H9 (cell line): ENCODE measurements at regions not wholly inside any gene's neighbourhood (a gene's known extent, or its start where the extent isn't known, plus 50 kb on each side); places are given as distances from the start of the nearest gene placed in this dataset.

Experiments used
- DNase-seq: peaks from one replicate; pipeline ENCODE4 v3.0.0-alpha.2; 2017
- H2AFZ ChIP-seq: one replicate; pipeline ENCODE4 v1.6.1; 2013; ENCODE audit warnings: mild to moderate bottlenecking, low read length, control low read depth, moderate library complexity
- H2AK5ac ChIP-seq: 2 replicates; pipeline ENCODE4 v1.6.1; 2013; ENCODE audit warnings: low read length, control low read depth, mixed read lengths; ENCODE audit not compliant: insufficient read length
- H2BK120ac ChIP-seq: one replicate; pipeline ENCODE4 v1.6.1; 2013; ENCODE audit warnings: low read depth, mild to moderate bottlenecking, low read length, control low read depth, inconsistent platforms; ENCODE audit not compliant: poor library complexity, severe bottlenecking
- H2BK12ac ChIP-seq: 2 replicates; pipeline ENCODE4 v1.6.1; 2013; ENCODE audit warnings: low read length, control low read depth, mixed read lengths, low read depth; ENCODE audit not compliant: insufficient read length
- H2BK15ac ChIP-seq: 2 replicates; pipeline ENCODE4 v1.6.1; 2013; ENCODE audit warnings: low read depth, low read length, control low read depth
- H2BK20ac ChIP-seq: one replicate; pipeline ENCODE4 v1.6.1; 2013; ENCODE audit warnings: low read depth, mild to moderate bottlenecking, low read length, control low read depth, inconsistent platforms; ENCODE audit not compliant: poor library complexity, severe bottlenecking
- H2BK5ac ChIP-seq: 2 replicates; pipeline ENCODE4 v1.6.1; 2013; ENCODE audit warnings: low read length, control low read depth, mixed read lengths; ENCODE audit not compliant: insufficient read length
- H3K14ac ChIP-seq: 2 replicates; pipeline ENCODE4 v1.6.1; 2013; ENCODE audit warnings: low read length, control low read depth; ENCODE audit not compliant: insufficient read depth
- H3K18ac ChIP-seq: 2 replicates; pipeline ENCODE4 v1.6.1; 2013; ENCODE audit warnings: low read depth, mild to moderate bottlenecking, mixed read lengths, low read length, control low read depth; ENCODE audit not compliant: insufficient read length
- H3K23ac ChIP-seq: 2 replicates; pipeline ENCODE4 v1.6.1; 2013; ENCODE audit warnings: low read length, control low read depth, mixed read lengths, low read depth; ENCODE audit not compliant: insufficient read length
- H3K23me2 ChIP-seq: 2 replicates; pipeline ENCODE4 v1.6.1; 2013; ENCODE audit warnings: low read depth, mild to moderate bottlenecking, mixed read lengths, low read length, control low read depth; ENCODE audit not compliant: insufficient read length, poor library complexity, severe bottlenecking
- H3K27ac ChIP-seq: 2 replicates; pipeline ENCODE4 v1.5.1; 2013; ENCODE audit warnings: low read length, control low read depth, mixed read lengths, low read depth; ENCODE audit not compliant: insufficient read length
- H3K27me3 ChIP-seq: 2 replicates; pipeline ENCODE4 v1.6.1; 2013; ENCODE audit warnings: low read length, control low read depth, inconsistent platforms; ENCODE audit not compliant: insufficient read depth
- H3K4ac ChIP-seq: 2 replicates; pipeline ENCODE4 v1.6.1; 2013; ENCODE audit warnings: low read depth, mild to moderate bottlenecking, control low read depth, inconsistent platforms, low read length, moderate library complexity
- H3K4me1 ChIP-seq: 2 replicates; pipeline ENCODE4 v1.6.1; 2013; ENCODE audit warnings: low read length, control low read depth, inconsistent platforms; ENCODE audit not compliant: insufficient read depth
- H3K4me2 ChIP-seq: 2 replicates; pipeline ENCODE4 v1.6.1; 2013; ENCODE audit warnings: low read length, control low read depth, mixed read lengths; ENCODE audit not compliant: insufficient read length, insufficient read depth
- H3K56ac ChIP-seq: 2 replicates; pipeline ENCODE4 v1.6.1; 2013; ENCODE audit warnings: low read depth, mild to moderate bottlenecking, mixed read lengths, low read length, control low read depth; ENCODE audit not compliant: insufficient read length
- H3K79me1 ChIP-seq: 2 replicates; pipeline ENCODE4 v1.6.1; 2013; ENCODE audit warnings: low read depth, mild to moderate bottlenecking, moderate library complexity, low read length, control low read depth, inconsistent platforms; ENCODE audit not compliant: insufficient read depth, poor library complexity, severe bottlenecking
- H3K79me2 ChIP-seq: 2 replicates; pipeline ENCODE4 v1.6.1; 2013; ENCODE audit warnings: low read length, control low read depth, inconsistent platforms; ENCODE audit not compliant: insufficient read depth
- H3K9ac ChIP-seq: 2 replicates; pipeline ENCODE4 v1.6.1; 2013; ENCODE audit warnings: low read length, control low read depth, mixed read lengths; ENCODE audit not compliant: insufficient read length; ENCODE audit errors: extremely low read depth
- H3K9me3 ChIP-seq: one replicate; pipeline ENCODE4 v1.6.1; 2013; ENCODE audit warnings: low read depth, low read length, inconsistent platforms; ENCODE audit not compliant: control insufficient read depth
- H3T11ph ChIP-seq: one replicate; pipeline ENCODE4 v1.6.1; 2013; ENCODE audit warnings: mild to moderate bottlenecking, low read length, control low read depth, inconsistent platforms
- H4K20me1 ChIP-seq: one replicate; pipeline ENCODE4 v1.6.1; 2013; ENCODE audit not compliant: control insufficient read depth, insufficient read length, insufficient read depth
- H4K5ac ChIP-seq: 2 replicates; pipeline ENCODE4 v1.6.1; 2013; ENCODE audit warnings: low read depth, mild to moderate bottlenecking, mixed read lengths, low read length, control low read depth; ENCODE audit not compliant: insufficient read length
- H4K8ac ChIP-seq: replicated peaks from 2 replicates; pipeline ENCODE4 v1.6.1; 2013; ENCODE audit warnings: low read length, control low read depth, mixed read lengths, low read depth; ENCODE audit not compliant: insufficient read length
- H4K91ac ChIP-seq: 2 replicates; pipeline ENCODE4 v1.6.1; 2013; ENCODE audit warnings: low read depth, mild to moderate bottlenecking, moderate library complexity, mixed read lengths, low read length, control low read depth; ENCODE audit not compliant: insufficient read length
- H3K27ac Mint-ChIP-seq, 3 experiments: 2 replicates in 2 of 3; 3 replicates in 1 of 3; pipeline ENCODE4 v1.8.0; 2020 to 2021; ENCODE audit warnings: mixed read lengths in 3 of 3, mild to moderate bottlenecking in 1 of 3, moderate library complexity in 1 of 3
- H3K27me3 Mint-ChIP-seq: 2 replicates; pipeline ENCODE4 v1.8.0; 2021; ENCODE audit warnings: low read depth, mild to moderate bottlenecking, moderate library complexity, mixed read lengths
- H3K36me3 Mint-ChIP-seq, 3 experiments: 2 replicates in 2 of 3; 3 replicates in 1 of 3; pipeline ENCODE4 v1.8.0; 2020 to 2021; ENCODE audit warnings: low read depth in 3 of 3, mixed read lengths in 3 of 3; ENCODE audit not compliant: insufficient read depth in 1 of 3
- H3K4me1 Mint-ChIP-seq, 2 experiments: 2 replicates each; pipeline ENCODE4 v1.8.0; 2020; ENCODE audit warnings: mixed read lengths in 2 of 2
- H3K4me3 Mint-ChIP-seq, 2 experiments: 2 replicates in 1 of 2; 3 replicates in 1 of 2; pipeline ENCODE4 v1.8.0; 2020 to 2021; ENCODE audit warnings: mild to moderate bottlenecking in 2 of 2, mixed read lengths in 2 of 2, moderate library complexity in 1 of 2
- H3K9me3 Mint-ChIP-seq, 2 experiments: 2 replicates in 1 of 2; 3 replicates in 1 of 2; pipeline ENCODE4 v1.8.0; 2020; ENCODE audit warnings: mild to moderate bottlenecking in 2 of 2, mixed read lengths in 2 of 2, moderate library complexity in 1 of 2
- CTCF ChIP-seq: fragments of 200-600 bp; sonication (generic); conservative IDR thresholded peaks from 3 replicates; pipeline ENCODE4 v1.8.0; 2021; ENCODE audit warnings: antibody characterized with exemption, mild to moderate bottlenecking
- WGBS: extraction: QIAGEN DNeasy Blood & Tissue Kit; methylation state at CpG from one replicate; pipeline ENCODE4 v1.1.7; 2013; ENCODE audit warnings: missing lambda C conversion rate, low lambda C conversion rate, mixed read lengths; ENCODE audit not compliant: insufficient read length; ENCODE audit errors: extremely low coverage; 5-methylcytosine and 5-hydroxymethylcytosine counted together

GRCh38 chr3:68148447-68148846 is 494.0 kb upstream of the SUCLG2 start:
- no peaks in the 10 kb centered on the region for H3K9me3 ChIP-seq
- Mint-ChIP-seq H3K27ac (no peak overlapping the region), H3K27me3 (no peaks in the 10 kb centered on the region; the same call in 1 of the 2 replicates), H3K9me3 (peaks cover 0 to 5% of the 10 kb centered on the region in 2 experiments; a peak in 2 of 5 replicates), H3K4me3 (no peak overlapping the region), H3K36me3 (no peaks in the 10 kb centered on the region), H3K4me1 (0 out of 4 replicates have a peak, but pooled peaks cover 0 to 2% of the 10 kb centered on the region in 2 experiments)
- no peak for DNase-seq
- no peaks in the 10 kb centered on the region for H4K20me1 ChIP-seq
- H4K91ac ChIP-seq = no peak overlapping the region
- no peaks in the 10 kb centered on the region for H3K27me3 ChIP-seq
- H2BK5ac ChIP-seq = no peak overlapping the region
- H3K4ac ChIP-seq = no peak overlapping the region
- H3K14ac ChIP-seq = no peak overlapping the region
- H3K79me1 ChIP-seq = no peaks in the 10 kb centered on the region
- no peak overlapping the region for H2BK15ac ChIP-seq
- H2AFZ ChIP-seq = no peak overlapping the region
- H3K79me2 ChIP-seq = no peaks in the 10 kb centered on the region
- no peak overlapping the region for H3K9ac ChIP-seq
- no peak overlapping the region for H4K8ac ChIP-seq
- no peaks in the 10 kb centered on the region for H3K4me1 ChIP-seq
- TF ChIP-seq CTCF = no peak
- H3K56ac ChIP-seq = no peak overlapping the region
- H2BK120ac ChIP-seq = no peak overlapping the region
- WGBS = no CpG with 5 or more reads among the region's 5 CpGs
- no peak overlapping the region for H2BK12ac ChIP-seq
- no peak overlapping the region for H3K18ac ChIP-seq
- H2BK20ac ChIP-seq = no peak overlapping the region
- no peak overlapping the region for H3K27ac ChIP-seq
- no peak overlapping the region for H3K4me2 ChIP-seq
- no peak overlapping the region for H2AK5ac ChIP-seq
- no peak overlapping the region for H3K23ac ChIP-seq
- no peaks in the 10 kb centered on the region for H3K23me2 ChIP-seq
- H4K5ac ChIP-seq = no peak overlapping the region
- no peak overlapping the region for H3T11ph ChIP-seq
